CD14-positive monocyte (primary cell): ENCODE measurements at regions not wholly inside any gene's neighbourhood (a gene's known extent, or its start where the extent isn't known, plus 50 kb on each side); places are given as distances from the start of the nearest gene placed in this dataset.

ENCODE experiments used
- DNase-seq, 3 donors: peaks; one replicate each; pipeline ENCODE4 v3.0.0-alpha.2; 2011 to 2022
- H2AFZ ChIP-seq: 2 replicates; pipeline ENCODE4 v1.6.0; 2012; ENCODE audit warnings: mild to moderate bottlenecking, low read depth, low read length, inconsistent platforms; ENCODE audit not compliant: insufficient read depth, poor library complexity, severe bottlenecking
- H3K27ac ChIP-seq, 2 donors: 1 replicate in 1 of 2; 2 replicates in 1 of 2; pipeline ENCODE4 v1.5.1; 2012 to 2013; ENCODE audit warnings: low read length in 2 of 2, control low read depth in 1 of 2, inconsistent platforms in 1 of 2, low read depth in 1 of 2, mild to moderate bottlenecking in 1 of 2
- H3K27me3 ChIP-seq, 2 donors: one replicate each; pipeline versions ENCODE4 v1.6.0 to v1.6.1; 2011 to 2013; ENCODE audit warnings: low read length in 2 of 2; ENCODE audit not compliant: control insufficient read depth in 2 of 2, insufficient read depth in 2 of 2
- H3K36me3 ChIP-seq, 2 donors: replicated peaks in 1 of 2; 1 replicate in 1 of 2; 2 replicates in 1 of 2; pipeline versions ENCODE4 v1.5.1 to v1.6.1; 2012 to 2013; ENCODE audit warnings: low read length in 2 of 2, control low read depth in 1 of 2, inconsistent platforms in 1 of 2, mild to moderate bottlenecking in 1 of 2; ENCODE audit not compliant: insufficient read depth in 2 of 2, control insufficient read depth in 1 of 2
- H3K4me1 ChIP-seq, 2 donors: 1 replicate in 1 of 2; 2 replicates in 1 of 2; pipeline versions ENCODE4 v1.5.1 to v1.6.1; 2012 to 2013; ENCODE audit warnings: low read length in 2 of 2, control low read depth in 1 of 2, inconsistent platforms in 1 of 2, mild to moderate bottlenecking in 1 of 2, moderate library complexity in 1 of 2; ENCODE audit not compliant: insufficient read depth in 2 of 2, control insufficient read depth in 1 of 2
- H3K4me2 ChIP-seq: replicated peaks from 2 replicates; pipeline ENCODE3; 2012; ENCODE audit warnings: low read length, moderate library complexity, mild to moderate bottlenecking; ENCODE audit not compliant: poor library complexity, severe bottlenecking; ENCODE audit errors: extremely low read depth
- H3K4me3 ChIP-seq, 3 experiments: fragments of 200-600 bp in 1 of 3; sonication (generic) in 1 of 3; replicated peaks in 1 of 3; 1 replicate in 2 of 3; 2 replicates in 1 of 3; pipeline ENCODE4 v1.5.1; 2011 to 2013; ENCODE audit warnings: low read length in 3 of 3, mild to moderate bottlenecking in 3 of 3, control low read depth in 2 of 3, low read depth in 2 of 3, inconsistent platforms in 1 of 3, moderate library complexity in 1 of 3
- H3K79me2 ChIP-seq: 2 replicates; pipeline ENCODE4 v1.6.0; 2012; ENCODE audit warnings: mild to moderate bottlenecking, control low read depth, inconsistent platforms, low read length, moderate library complexity; ENCODE audit not compliant: insufficient read depth
- H3K9ac ChIP-seq: 2 replicates; pipeline ENCODE4 v1.6.0; 2017; ENCODE audit warnings: low read length, mild to moderate bottlenecking; ENCODE audit not compliant: insufficient read depth, poor library complexity, severe bottlenecking
- H3K9me3 ChIP-seq, 2 donors: replicated peaks in 1 of 2; 1 replicate in 1 of 2; 2 replicates in 1 of 2; pipeline versions ENCODE4 v1.5.1 to v1.6.1; 2012 to 2013; ENCODE audit warnings: low read length in 2 of 2, control low read depth in 1 of 2; ENCODE audit not compliant: control insufficient read depth in 1 of 2, insufficient read depth in 1 of 2
- H4K20me1 ChIP-seq: 2 replicates; pipeline ENCODE4 v1.6.0; 2012; ENCODE audit warnings: mild to moderate bottlenecking, low read length, control low read depth, moderate library complexity; ENCODE audit not compliant: insufficient read depth
- H3K27ac Mint-ChIP-seq, 7 donors: one replicate each; pipeline ENCODE4 v1.8.0; 2020; ENCODE audit warnings: mild to moderate bottlenecking in 7 of 7, mixed read lengths in 7 of 7, moderate library complexity in 6 of 7, inconsistent platforms in 2 of 7
- H3K27me3 Mint-ChIP-seq, 3 donors: one replicate each; pipeline ENCODE4 v1.8.0; 2021 to 2022; ENCODE audit warnings: low read depth in 3 of 3, mild to moderate bottlenecking in 3 of 3, mixed read lengths in 3 of 3, moderate library complexity in 3 of 3, inconsistent platforms in 1 of 3
- H3K36me3 Mint-ChIP-seq, 2 donors: one replicate each; pipeline ENCODE4 v1.8.0; 2020; ENCODE audit warnings: mixed read lengths in 2 of 2, inconsistent platforms in 1 of 2, mild to moderate bottlenecking in 1 of 2
- H3K4me1 Mint-ChIP-seq: one replicate; pipeline ENCODE4 v1.8.0; 2020; ENCODE audit warnings: mild to moderate bottlenecking, mixed read lengths
- H3K4me3 Mint-ChIP-seq, 2 donors: one replicate each; pipeline ENCODE4 v1.8.0; 2020; ENCODE audit warnings: mild to moderate bottlenecking in 2 of 2, mixed read lengths in 2 of 2, moderate library complexity in 1 of 2
- H3K9me3 Mint-ChIP-seq, 7 donors: one replicate each; pipeline ENCODE4 v1.8.0; 2020 to 2022; ENCODE audit warnings: mixed read lengths in 7 of 7, mild to moderate bottlenecking in 6 of 7, moderate library complexity in 6 of 7, inconsistent platforms in 2 of 7
- WGBS: methylation state at CpG from one replicate; pipeline ENCODE4 v1.1.5; 2013; ENCODE audit warnings: missing lambda C conversion rate; ENCODE audit not compliant: insufficient coverage; 5-methylcytosine and 5-hydroxymethylcytosine counted together
- intact Hi-C, 2 donors: fragments of 100-400 bp; cut with micrococcal nuclease; formaldehyde crosslinking; loops; one replicate each; pipeline versions ENCODE4 v1.15.0 to v1.15.1; 2023
- TF ChIP-seq, protein P1 (sequence below): fragments of 200-600 bp; IDR thresholded peaks from one replicate; pipeline ENCODE4 v1.8.0; 2022; ENCODE audit warnings: antibody characterized with exemption, mild to moderate bottlenecking

DNA sequence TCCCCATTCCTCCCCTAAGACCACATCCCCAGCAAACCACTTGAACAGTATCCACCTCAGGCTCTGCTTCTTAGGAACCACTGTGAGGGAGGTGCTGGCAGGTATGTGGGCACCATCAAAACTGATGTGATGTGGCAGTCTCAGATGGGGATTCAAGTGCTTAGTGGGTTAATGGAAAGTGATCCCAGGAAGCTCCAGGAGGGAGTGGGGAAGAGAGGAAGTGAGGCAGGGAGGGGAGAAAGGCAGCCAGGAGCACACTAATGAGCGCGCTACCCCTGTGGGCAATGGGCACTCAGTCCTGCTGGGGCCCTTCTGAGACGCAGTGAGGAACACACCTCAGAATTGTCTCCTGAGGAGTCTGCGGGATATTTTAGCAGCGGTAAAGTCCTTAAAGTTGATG is 263.1 kb upstream of the MOCS1 start:
- H3K4me1 ChIP-seq, result no peaks in the 10 kb centered on the region
- H3K9me3 Mint-ChIP-seq, result peaks cover 0 to 6% (median 0%) of the 10 kb centered on the region in 7 donors
- no peak overlapping the region for H3K4me2 ChIP-seq
- no peaks in the 10 kb centered on the region for H3K36me3 ChIP-seq
- 97% methylated on average over 3 of the region's 5 CpGs for WGBS
- TF ChIP-seq, protein P1, sequence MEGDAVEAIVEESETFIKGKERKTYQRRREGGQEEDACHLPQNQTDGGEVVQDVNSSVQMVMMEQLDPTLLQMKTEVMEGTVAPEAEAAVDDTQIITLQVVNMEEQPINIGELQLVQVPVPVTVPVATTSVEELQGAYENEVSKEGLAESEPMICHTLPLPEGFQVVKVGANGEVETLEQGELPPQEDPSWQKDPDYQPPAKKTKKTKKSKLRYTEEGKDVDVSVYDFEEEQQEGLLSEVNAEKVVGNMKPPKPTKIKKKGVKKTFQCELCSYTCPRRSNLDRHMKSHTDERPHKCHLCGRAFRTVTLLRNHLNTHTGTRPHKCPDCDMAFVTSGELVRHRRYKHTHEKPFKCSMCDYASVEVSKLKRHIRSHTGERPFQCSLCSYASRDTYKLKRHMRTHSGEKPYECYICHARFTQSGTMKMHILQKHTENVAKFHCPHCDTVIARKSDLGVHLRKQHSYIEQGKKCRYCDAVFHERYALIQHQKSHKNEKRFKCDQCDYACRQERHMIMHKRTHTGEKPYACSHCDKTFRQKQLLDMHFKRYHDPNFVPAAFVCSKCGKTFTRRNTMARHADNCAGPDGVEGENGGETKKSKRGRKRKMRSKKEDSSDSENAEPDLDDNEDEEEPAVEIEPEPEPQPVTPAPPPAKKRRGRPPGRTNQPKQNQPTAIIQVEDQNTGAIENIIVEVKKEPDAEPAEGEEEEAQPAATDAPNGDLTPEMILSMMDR, result no peak
- H3K4me3 ChIP-seq, result no peak overlapping the region
- H3K79me2 ChIP-seq, result no peaks in the 10 kb centered on the region
- H4K20me1 ChIP-seq, result no peaks in the 10 kb centered on the region
- peaks cover 0 to 3% (median 1%) of the 10 kb centered on the region in 3 donors for H3K27me3 Mint-ChIP-seq
- intact Hi-C loops, result no loop called here
- DNase-seq, result no peak
- H2AFZ ChIP-seq, result no peak overlapping the region
- no peak overlapping the region for H3K27ac ChIP-seq
- no peaks in the 10 kb centered on the region for H3K27me3 ChIP-seq
- H3K4me3 Mint-ChIP-seq, result no peak overlapping the region
- H3K9ac ChIP-seq, result no peak overlapping the region
- H3K36me3 Mint-ChIP-seq, result no peaks in the 10 kb centered on the region
- no peaks in the 10 kb centered on the region for H3K9me3 ChIP-seq
- H3K4me1 Mint-ChIP-seq, result no peaks in the 10 kb centered on the region
- H3K27ac Mint-ChIP-seq, result no peak overlapping the region

DNA sequence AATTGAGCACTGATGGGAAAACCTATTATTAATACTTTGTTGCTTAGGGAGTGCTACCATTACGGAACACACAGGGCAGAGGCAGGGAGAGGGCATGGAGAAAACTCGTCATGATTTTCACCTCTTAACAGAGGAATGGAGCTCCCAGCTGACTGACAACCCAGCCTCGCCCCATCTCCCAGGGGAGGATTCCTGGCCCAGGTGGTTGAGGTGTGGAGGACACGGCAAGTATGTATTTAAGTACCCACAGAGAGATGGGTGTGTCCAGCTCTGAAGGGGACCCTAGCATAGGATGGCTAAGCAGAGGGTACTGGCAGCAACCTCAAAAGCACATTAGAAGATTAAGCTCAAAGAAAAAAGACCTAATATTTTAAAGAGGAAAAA is 261.9 kb upstream of the MOCS1 start:
- H3K9me3 Mint-ChIP-seq, result peaks cover 0 to 4% (median 0%) of the 10 kb centered on the region in 7 donors
- H3K36me3 ChIP-seq, result no peaks in the 10 kb centered on the region
- WGBS, result 100% methylated on average over 1 of the region's 4 CpGs
- no peak overlapping the region for H2AFZ ChIP-seq
- no peak overlapping the region for H3K4me3 ChIP-seq
- TF ChIP-seq, protein P1, result no peak
- H3K4me3 Mint-ChIP-seq, result no peak overlapping the region
- no peaks in the 10 kb centered on the region for H3K4me1 ChIP-seq
- H3K9ac ChIP-seq, result no peak overlapping the region
- no peaks in the 10 kb centered on the region for H3K79me2 ChIP-seq
- no peaks in the 10 kb centered on the region for H3K27me3 ChIP-seq
- H3K9me3 ChIP-seq, result no peaks in the 10 kb centered on the region
- H3K27ac ChIP-seq, result no peak overlapping the region
- H3K27me3 Mint-ChIP-seq, result peaks cover 0 to 4% (median 1%) of the 10 kb centered on the region in 3 donors
- H3K36me3 Mint-ChIP-seq, result no peaks in the 10 kb centered on the region
- no peaks in the 10 kb centered on the region for H4K20me1 ChIP-seq
- intact Hi-C loops, result no loop called here
- no peak overlapping the region for H3K4me2 ChIP-seq
- no peak overlapping the region for H3K27ac Mint-ChIP-seq
- DNase-seq, result no peak
- H3K4me1 Mint-ChIP-seq, result no peaks in the 10 kb centered on the region
